ENCODE measurements at regions not wholly inside any gene's neighbourhood (a gene's known extent, or its start where the extent isn't known, plus 50 kb on each side); places are given as distances from the start of the nearest gene placed in this dataset.

DNA sequence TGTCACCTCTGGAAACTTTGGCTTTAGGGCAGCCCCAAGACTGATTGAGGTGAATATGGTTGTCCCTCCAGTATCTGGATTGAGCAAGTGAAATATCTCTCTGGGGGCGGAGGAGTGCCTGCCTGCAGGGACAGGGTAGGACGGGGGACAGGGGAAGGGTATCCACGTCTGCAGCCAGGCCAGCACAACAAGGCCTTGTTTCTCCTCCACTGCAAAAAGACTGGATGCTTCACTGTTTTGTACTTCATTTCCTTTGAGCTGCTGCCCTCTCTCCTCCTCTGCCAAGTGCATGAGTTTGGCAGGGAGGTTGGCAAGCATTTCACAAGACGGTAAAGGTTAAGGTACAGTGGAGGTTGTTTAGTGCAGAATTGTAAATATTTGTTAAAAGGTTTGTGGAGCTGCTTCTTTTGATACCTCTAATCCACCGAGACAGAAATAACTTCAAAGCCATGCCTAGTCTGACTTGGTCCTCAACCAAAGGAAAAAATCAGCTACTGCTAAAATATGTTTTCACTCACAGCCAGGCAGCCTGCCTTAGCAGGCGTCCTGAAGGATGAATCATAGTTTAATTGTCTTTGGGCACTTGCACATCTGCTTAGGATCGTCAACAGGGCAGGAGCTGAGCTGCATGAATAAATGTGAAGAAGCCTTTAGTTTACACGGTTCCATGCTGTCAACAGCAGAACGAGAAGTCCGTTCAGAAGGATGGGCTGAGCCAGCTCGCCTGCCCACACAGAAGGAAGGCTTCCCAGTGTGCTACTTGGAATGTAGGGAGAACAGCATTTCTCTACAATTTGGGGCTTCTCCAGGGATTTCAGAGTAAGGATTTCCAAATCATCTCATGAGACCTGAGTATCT lies 269.7 kb downstream of the TTC6 start (continued):
- TF ChIP-seq, protein P1, sequence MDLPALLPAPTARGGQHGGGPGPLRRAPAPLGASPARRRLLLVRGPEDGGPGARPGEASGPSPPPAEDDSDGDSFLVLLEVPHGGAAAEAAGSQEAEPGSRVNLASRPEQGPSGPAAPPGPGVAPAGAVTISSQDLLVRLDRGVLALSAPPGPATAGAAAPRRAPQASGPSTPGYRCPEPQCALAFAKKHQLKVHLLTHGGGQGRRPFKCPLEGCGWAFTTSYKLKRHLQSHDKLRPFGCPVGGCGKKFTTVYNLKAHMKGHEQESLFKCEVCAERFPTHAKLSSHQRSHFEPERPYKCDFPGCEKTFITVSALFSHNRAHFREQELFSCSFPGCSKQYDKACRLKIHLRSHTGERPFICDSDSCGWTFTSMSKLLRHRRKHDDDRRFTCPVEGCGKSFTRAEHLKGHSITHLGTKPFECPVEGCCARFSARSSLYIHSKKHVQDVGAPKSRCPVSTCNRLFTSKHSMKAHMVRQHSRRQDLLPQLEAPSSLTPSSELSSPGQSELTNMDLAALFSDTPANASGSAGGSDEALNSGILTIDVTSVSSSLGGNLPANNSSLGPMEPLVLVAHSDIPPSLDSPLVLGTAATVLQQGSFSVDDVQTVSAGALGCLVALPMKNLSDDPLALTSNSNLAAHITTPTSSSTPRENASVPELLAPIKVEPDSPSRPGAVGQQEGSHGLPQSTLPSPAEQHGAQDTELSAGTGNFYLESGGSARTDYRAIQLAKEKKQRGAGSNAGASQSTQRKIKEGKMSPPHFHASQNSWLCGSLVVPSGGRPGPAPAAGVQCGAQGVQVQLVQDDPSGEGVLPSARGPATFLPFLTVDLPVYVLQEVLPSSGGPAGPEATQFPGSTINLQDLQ (CRISPR knock-in tag; IDR thresholded peaks at IDR 0.05) = peak; percentile 88
- TF ChIP-seq, protein P2, sequence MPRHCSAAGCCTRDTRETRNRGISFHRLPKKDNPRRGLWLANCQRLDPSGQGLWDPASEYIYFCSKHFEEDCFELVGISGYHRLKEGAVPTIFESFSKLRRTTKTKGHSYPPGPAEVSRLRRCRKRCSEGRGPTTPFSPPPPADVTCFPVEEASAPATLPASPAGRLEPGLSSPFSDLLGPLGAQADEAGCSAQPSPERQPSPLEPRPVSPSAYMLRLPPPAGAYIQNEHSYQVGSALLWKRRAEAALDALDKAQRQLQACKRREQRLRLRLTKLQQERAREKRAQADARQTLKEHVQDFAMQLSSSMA (CRISPR knock-in tag; IDR thresholded peaks at IDR 0.05) = peak; percentile 92
- TF ChIP-seq, protein P3, sequence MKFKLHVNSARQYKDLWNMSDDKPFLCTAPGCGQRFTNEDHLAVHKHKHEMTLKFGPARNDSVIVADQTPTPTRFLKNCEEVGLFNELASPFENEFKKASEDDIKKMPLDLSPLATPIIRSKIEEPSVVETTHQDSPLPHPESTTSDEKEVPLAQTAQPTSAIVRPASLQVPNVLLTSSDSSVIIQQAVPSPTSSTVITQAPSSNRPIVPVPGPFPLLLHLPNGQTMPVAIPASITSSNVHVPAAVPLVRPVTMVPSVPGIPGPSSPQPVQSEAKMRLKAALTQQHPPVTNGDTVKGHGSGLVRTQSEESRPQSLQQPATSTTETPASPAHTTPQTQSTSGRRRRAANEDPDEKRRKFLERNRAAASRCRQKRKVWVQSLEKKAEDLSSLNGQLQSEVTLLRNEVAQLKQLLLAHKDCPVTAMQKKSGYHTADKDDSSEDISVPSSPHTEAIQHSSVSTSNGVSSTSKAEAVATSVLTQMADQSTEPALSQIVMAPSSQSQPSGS (CRISPR knock-in tag; IDR thresholded peaks at IDR 0.05) = peak; percentile 98
- TF ChIP-seq IRX3 (CRISPR knock-in tag; IDR thresholded peaks at IDR 0.05; ENCODE audit: borderline replicate concordance, low read depth) (no peak), KMT2B (CRISPR knock-in tag; IDR thresholded peaks at IDR 0.05) (0 out of 2 replicates have a peak, but pooled peaks have one; percentile 28), PHF20 (CRISPR knock-in tag; IDR thresholded peaks at IDR 0.05) (no peak), BORCS8-MEF2B (CRISPR knock-in tag; IDR thresholded peaks at IDR 0.05) (peak; percentile 99)
- TF ChIP-seq, protein P4, sequence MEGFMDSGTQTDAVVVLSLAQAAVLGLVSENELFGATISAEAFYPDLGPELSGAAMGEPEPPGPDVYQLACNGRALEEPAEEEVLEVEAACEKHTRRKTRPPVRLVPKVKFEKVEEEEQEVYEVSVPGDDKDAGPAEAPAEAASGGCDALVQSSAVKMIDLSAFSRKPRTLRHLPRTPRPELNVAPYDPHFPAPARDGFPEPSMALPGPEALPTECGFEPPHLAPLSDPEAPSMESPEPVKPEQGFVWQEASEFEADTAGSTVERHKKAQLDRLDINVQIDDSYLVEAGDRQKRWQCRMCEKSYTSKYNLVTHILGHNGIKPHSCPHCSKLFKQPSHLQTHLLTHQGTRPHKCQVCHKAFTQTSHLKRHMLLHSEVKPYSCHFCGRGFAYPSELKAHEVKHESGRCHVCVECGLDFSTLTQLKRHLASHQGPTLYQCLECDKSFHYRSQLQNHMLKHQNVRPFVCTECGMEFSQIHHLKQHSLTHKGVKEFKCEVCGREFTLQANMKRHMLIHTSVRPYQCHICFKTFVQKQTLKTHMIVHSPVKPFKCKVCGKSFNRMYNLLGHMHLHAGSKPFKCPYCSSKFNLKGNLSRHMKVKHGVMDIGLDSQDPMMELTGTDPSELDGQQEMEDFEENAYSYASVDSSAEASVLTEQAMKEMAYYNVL (CRISPR knock-in tag; IDR thresholded peaks at IDR 0.05; ENCODE audit: borderline replicate concordance) = peak; percentile 100
- TF ChIP-seq, protein P5, sequence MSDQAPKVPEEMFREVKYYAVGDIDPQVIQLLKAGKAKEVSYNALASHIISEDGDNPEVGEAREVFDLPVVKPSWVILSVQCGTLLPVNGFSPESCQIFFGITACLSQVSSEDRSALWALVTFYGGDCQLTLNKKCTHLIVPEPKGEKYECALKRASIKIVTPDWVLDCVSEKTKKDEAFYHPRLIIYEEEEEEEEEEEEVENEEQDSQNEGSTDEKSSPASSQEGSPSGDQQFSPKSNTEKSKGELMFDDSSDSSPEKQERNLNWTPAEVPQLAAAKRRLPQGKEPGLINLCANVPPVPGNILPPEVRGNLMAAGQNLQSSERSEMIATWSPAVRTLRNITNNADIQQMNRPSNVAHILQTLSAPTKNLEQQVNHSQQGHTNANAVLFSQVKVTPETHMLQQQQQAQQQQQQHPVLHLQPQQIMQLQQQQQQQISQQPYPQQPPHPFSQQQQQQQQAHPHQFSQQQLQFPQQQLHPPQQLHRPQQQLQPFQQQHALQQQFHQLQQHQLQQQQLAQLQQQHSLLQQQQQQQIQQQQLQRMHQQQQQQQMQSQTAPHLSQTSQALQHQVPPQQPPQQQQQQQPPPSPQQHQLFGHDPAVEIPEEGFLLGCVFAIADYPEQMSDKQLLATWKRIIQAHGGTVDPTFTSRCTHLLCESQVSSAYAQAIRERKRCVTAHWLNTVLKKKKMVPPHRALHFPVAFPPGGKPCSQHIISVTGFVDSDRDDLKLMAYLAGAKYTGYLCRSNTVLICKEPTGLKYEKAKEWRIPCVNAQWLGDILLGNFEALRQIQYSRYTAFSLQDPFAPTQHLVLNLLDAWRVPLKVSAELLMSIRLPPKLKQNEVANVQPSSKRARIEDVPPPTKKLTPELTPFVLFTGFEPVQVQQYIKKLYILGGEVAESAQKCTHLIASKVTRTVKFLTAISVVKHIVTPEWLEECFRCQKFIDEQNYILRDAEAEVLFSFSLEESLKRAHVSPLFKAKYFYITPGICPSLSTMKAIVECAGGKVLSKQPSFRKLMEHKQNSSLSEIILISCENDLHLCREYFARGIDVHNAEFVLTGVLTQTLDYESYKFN (CRISPR knock-in tag; conservative IDR thresholded peaks at IDR 0.05) = peak; percentile 100
- TF ChIP-seq, protein P6, sequence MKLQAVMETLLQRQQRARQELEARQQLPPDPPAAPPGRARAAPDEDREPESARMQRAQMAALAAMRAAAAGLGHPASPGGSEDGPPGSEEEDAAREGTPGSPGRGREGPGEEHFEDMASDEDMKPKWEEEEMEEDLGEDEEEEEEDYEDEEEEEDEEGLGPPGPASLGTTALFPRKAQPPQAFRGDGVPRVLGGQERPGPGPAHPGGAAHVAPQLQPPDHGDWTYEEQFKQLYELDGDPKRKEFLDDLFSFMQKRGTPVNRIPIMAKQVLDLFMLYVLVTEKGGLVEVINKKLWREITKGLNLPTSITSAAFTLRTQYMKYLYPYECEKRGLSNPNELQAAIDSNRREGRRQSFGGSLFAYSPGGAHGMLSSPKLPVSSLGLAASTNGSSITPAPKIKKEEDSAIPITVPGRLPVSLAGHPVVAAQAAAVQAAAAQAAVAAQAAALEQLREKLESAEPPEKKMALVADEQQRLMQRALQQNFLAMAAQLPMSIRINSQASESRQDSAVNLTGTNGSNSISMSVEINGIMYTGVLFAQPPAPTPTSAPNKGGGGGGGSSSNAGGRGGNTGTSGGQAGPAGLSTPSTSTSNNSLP (IDR thresholded peaks at IDR 0.05; ENCODE audit: low read depth, low read length) = peak; percentile 95
